HFFc6 (cell line): ENCODE measurements at regions not wholly inside any gene's neighbourhood (a gene's known extent, or its start where the extent isn't known, plus 50 kb on each side); places are given as distances from the start of the nearest gene placed in this dataset.

Experiments
- DNase-seq: peaks from one replicate; pipeline ENCODE4 v3.0.0-alpha.2; 2018
- H3K27ac Mint-ChIP-seq: 2 replicates; pipeline ENCODE4 v1.8.0; 2020; ENCODE audit warnings: mild to moderate bottlenecking, mixed read lengths
- H3K27me3 Mint-ChIP-seq: 2 replicates; pipeline ENCODE4 v1.8.0; 2021; ENCODE audit warnings: mild to moderate bottlenecking, moderate library complexity, mixed read lengths; ENCODE audit not compliant: insufficient read depth
- H3K36me3 Mint-ChIP-seq: 2 replicates; pipeline ENCODE4 v1.8.0; 2021; ENCODE audit warnings: low read depth, mixed read lengths
- H3K4me1 Mint-ChIP-seq: 2 replicates; pipeline ENCODE4 v1.8.0; 2020; ENCODE audit warnings: low read depth, mixed read lengths
- H3K4me3 Mint-ChIP-seq: 2 replicates; pipeline ENCODE4 v1.8.0; 2020; ENCODE audit warnings: mild to moderate bottlenecking, moderate library complexity, mixed read lengths
- H3K9me3 Mint-ChIP-seq: 2 replicates; pipeline ENCODE4 v1.8.0; 2020; ENCODE audit warnings: mild to moderate bottlenecking, mixed read lengths
- TF ChIP-seq, protein P1 (sequence below): fragments of 200-600 bp; sonication (generic); IDR thresholded peaks from 2 replicates; pipeline ENCODE4 v1.5.0; 2021; ENCODE audit warnings: antibody characterized with exemption, mild to moderate bottlenecking

DNA sequence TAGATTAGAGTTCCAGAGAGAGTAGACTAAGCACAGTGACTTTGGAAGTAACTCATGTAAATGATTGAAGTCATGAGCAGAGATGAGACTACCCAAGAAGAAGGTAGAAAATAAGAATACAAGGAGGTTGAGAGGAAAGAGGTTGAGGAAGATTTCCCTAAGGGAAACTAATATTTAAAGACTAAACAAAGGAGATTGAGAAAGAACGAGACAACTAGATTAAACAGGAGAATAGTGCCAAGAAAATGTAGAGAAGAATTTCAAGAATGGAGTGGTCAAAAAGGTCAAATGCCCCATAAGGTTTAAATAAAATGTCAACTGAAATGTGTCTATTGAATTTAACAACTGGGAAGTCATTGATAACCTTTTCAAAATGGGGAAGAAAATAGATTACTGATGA, 59.0 kb downstream of the RPS29 start:
- H3K36me3 Mint-ChIP-seq = no peaks in the 10 kb centered on the region
- no peaks in the 10 kb centered on the region for H3K9me3 Mint-ChIP-seq
- no peak overlapping the region for H3K4me3 Mint-ChIP-seq
- TF ChIP-seq, protein P1, sequence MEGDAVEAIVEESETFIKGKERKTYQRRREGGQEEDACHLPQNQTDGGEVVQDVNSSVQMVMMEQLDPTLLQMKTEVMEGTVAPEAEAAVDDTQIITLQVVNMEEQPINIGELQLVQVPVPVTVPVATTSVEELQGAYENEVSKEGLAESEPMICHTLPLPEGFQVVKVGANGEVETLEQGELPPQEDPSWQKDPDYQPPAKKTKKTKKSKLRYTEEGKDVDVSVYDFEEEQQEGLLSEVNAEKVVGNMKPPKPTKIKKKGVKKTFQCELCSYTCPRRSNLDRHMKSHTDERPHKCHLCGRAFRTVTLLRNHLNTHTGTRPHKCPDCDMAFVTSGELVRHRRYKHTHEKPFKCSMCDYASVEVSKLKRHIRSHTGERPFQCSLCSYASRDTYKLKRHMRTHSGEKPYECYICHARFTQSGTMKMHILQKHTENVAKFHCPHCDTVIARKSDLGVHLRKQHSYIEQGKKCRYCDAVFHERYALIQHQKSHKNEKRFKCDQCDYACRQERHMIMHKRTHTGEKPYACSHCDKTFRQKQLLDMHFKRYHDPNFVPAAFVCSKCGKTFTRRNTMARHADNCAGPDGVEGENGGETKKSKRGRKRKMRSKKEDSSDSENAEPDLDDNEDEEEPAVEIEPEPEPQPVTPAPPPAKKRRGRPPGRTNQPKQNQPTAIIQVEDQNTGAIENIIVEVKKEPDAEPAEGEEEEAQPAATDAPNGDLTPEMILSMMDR = no peak
- H3K4me1 Mint-ChIP-seq = peaks cover 7% of the 10 kb centered on the region
- DNase-seq = no peak
- H3K27ac Mint-ChIP-seq = no peak overlapping the region
- H3K27me3 Mint-ChIP-seq = peaks cover 4% of the 10 kb centered on the region

DNA sequence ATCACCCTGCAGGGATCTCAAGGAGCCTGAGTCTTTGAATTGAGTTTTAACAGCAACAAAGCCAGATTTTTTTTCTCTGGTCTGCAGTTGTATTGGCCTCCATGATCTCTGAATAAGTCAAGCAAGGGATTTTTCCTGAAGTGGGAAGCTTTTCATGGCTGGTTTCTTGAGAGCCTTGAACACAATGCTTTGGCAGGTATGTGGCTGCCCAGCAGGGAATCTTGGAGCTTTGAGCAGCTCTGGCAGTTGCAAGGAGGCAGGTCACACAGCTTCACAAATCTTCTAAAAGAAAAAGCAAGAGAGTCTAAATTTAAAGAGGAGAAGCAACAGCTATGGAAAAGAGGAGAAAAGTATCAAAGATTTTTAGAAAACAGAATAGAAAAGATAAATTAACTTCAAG, 60.1 kb downstream of the RPS29 start:
- no peaks in the 10 kb centered on the region for H3K36me3 Mint-ChIP-seq
- H3K27me3 Mint-ChIP-seq = peaks cover 4% of the 10 kb centered on the region
- DNase-seq = no peak
- TF ChIP-seq, protein P1 = no peak
- H3K27ac Mint-ChIP-seq = no peak overlapping the region
- no peak overlapping the region for H3K4me3 Mint-ChIP-seq
- peaks cover 7% of the 10 kb centered on the region for H3K4me1 Mint-ChIP-seq
- no peaks in the 10 kb centered on the region for H3K9me3 Mint-ChIP-seq

DNA sequence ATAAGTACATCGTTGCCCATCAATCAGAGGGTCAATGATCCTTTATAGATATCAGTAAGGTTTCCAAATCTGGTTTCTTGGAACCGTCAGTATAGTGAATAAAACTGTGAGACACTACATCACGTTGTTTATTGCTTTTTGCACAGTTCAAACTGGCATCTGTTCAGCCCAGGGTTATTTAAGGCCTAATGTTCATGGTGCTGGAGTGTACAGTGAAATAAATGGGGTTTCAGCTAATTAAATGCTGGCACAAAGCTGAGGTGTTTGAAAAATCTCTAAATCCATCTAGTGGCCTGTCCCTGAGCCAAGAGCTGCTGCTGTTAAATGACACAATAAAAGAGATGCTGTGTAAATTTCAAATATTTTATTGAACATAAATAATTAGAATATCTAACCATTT, 69.9 kb downstream of the RPS29 start:
- no peak overlapping the region for H3K27ac Mint-ChIP-seq
- no peak for DNase-seq
- H3K27me3 Mint-ChIP-seq = peaks cover 8% of the 10 kb centered on the region
- TF ChIP-seq, protein P1 = no peak
- peaks cover 16% of the 10 kb centered on the region for H3K4me1 Mint-ChIP-seq
- H3K9me3 Mint-ChIP-seq = no peaks in the 10 kb centered on the region
- no peak overlapping the region for H3K4me3 Mint-ChIP-seq
- no peaks in the 10 kb centered on the region for H3K36me3 Mint-ChIP-seq

DNA sequence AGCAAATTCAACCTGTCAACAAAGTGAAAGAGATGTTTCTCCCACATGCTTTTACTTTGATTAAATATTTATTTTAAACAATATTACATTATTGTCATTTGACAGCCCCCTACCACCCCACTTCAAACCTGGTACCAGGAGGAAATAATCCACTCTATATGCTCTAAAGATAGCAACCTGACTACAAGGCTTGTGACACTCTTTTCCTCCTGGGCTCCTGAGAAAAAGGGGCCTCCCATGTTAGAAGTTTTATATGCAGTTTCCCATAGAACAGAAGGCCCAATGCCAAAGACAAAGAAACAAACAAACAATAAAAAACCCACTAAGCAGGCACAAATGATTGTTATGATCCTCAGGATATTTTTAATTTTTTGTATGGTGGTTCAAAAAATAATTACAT, 73.6 kb downstream of the RPS29 start:
- H3K36me3 Mint-ChIP-seq = no peaks in the 10 kb centered on the region; the same call in none of the 2 replicates
- H3K9me3 Mint-ChIP-seq = no peaks in the 10 kb centered on the region
- H3K4me1 Mint-ChIP-seq = peaks cover 20% of the 10 kb centered on the region
- TF ChIP-seq, protein P1 = no peak
- H3K4me3 Mint-ChIP-seq = peak overlapping the region; percentile 1; the same call in 1 of the 2 replicates
- no peak for DNase-seq
- H3K27me3 Mint-ChIP-seq = peaks cover 7% of the 10 kb centered on the region
- no peak overlapping the region for H3K27ac Mint-ChIP-seq

DNA sequence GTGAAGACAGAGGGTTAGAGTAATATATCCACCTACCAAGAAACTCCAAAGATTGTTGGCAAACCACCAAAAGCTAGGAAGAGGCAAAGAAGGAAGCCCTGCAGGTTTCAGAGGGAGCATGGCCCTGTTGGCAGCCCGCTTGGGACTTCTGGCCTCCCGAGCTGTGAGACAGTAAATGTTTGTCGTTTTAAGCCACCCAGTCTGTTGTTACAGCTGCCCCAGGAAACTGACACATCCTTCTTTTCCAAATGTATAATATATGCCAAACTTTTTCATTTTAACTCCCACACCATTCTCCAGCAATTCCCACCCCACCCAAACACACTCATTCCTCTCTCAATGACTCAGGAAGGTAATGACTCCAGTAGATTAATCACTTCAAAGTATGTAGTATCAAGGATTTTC, 74.0 kb downstream of the RPS29 start:
- peaks cover 20% of the 10 kb centered on the region for H3K4me1 Mint-ChIP-seq
- no peaks in the 10 kb centered on the region for H3K9me3 Mint-ChIP-seq
- peak; percentile 63 for DNase-seq
- H3K27ac Mint-ChIP-seq = peak overlapping the region; percentile 52; the same call in 1 of the 2 replicates
- peak overlapping the region; percentile 1 for H3K4me3 Mint-ChIP-seq
- peaks cover 7% of the 10 kb centered on the region for H3K27me3 Mint-ChIP-seq
- no peaks in the 10 kb centered on the region; the same call in none of the 2 replicates for H3K36me3 Mint-ChIP-seq
- TF ChIP-seq, protein P1 = no peak

DNA sequence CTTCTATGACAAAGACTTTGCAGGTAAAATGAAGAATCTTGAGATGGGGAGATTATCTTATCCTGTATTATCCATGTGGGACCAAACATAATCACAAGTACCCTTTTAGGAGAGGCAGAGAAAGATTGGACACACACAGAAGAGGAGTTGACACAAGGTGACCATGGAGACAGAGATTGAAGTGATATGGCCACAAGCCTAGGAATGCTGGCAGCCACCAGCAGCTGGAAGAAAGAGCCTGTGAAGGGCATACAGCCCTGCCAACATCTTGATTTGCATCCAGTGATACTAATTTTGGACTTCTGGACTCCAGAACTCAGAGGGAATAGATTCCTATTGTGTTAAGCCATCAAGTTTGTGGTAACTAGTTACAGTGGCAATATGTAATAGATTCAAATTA, 78.1 kb downstream of the RPS29 start:
- TF ChIP-seq, protein P1 = no peak
- peaks cover 11% of the 10 kb centered on the region for H3K27me3 Mint-ChIP-seq
- H3K36me3 Mint-ChIP-seq = no peaks in the 10 kb centered on the region; the same call in none of the 2 replicates
- DNase-seq = peak; percentile 22
- no peaks in the 10 kb centered on the region for H3K9me3 Mint-ChIP-seq
- H3K4me3 Mint-ChIP-seq = no peak overlapping the region
- H3K4me1 Mint-ChIP-seq = peaks cover 27% of the 10 kb centered on the region
- no peak overlapping the region for H3K27ac Mint-ChIP-seq
